ENCODE measurements at regions not wholly inside any gene's neighbourhood (a gene's known extent, or its start where the extent isn't known, plus 50 kb on each side); places are given as distances from the start of the nearest gene placed in this dataset.
"Not testable (repeated sequence)": the region's sequence is repeated elsewhere in the genome, so short reads cannot be mapped to it uniquely, and the experiment has no call there.

- Histone ChIP-seq H3K36me3 (no peaks in the 10 kb centered on the region), H3K9me3 (no peaks in the 10 kb centered on the region), H3K27ac (no peak overlapping the region), H3K4me1 (no peaks in the 10 kb centered on the region), H3K4me3 (no peak overlapping the region), H3K27me3 (no peaks in the 10 kb centered on the region)
- ATAC-seq (no peak), DNase-seq (no peak)
- no peak for TF ChIP-seq CTCF (IDR thresholded peaks at IDR 0.05)
- intact Hi-C loops (cut with DNase I) = no loop called here
Measured at GRCh38 chr4:189843413-189844009, 97.2 kb upstream of the FRG1 start.

GRCh38 chr4:189845145-189845846, 95.4 kb upstream of the FRG1 start:
- no peak for TF ChIP-seq CTCF (IDR thresholded peaks at IDR 0.05)
- Histone ChIP-seq H3K27ac (no peak overlapping the region), H3K36me3 (no peaks in the 10 kb centered on the region), H3K4me1 (no peaks in the 10 kb centered on the region), H3K27me3 (no peaks in the 10 kb centered on the region), H3K4me3 (no peak overlapping the region), H3K9me3 (no peaks in the 10 kb centered on the region)
- DNase-seq (no peak), ATAC-seq (no peak)
- intact Hi-C loops (cut with DNase I) = no loop called here

DNA sequence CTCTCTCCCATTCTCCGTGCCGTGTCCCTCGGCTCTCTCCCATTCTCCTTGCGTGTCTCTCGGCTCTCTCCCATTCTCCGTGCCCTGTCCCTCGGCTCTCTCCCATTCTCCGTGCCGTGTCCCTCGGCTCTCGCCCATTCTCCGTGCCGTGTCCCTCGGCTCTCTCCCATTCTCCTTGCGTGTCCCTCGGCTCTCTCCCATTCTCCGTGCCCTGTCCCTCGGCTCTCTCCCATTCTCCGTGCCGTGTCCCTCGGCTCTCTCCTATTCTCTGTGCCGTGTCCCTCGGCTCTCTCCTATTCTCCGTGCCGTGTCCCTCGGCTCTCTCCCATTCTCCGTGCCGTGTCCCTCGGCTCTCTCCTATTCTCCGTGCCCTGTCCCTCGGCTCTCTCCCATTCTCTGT, 94.6 kb upstream of the FRG1 start:
- DNase-seq; ATAC-seq; intact Hi-C loops (cut with DNase I); H3K4me1 ChIP-seq; H3K4me3 ChIP-seq; H3K27me3 ChIP-seq; H3K9me3 ChIP-seq; H3K36me3 ChIP-seq; H3K27ac ChIP-seq: not testable (repeated sequence)

- DNase-seq; H3K4me3 ChIP-seq; H3K36me3 ChIP-seq; ATAC-seq; H3K27ac ChIP-seq; H3K27me3 ChIP-seq; H3K4me1 ChIP-seq; H3K9me3 ChIP-seq; intact Hi-C loops (cut with DNase I): not testable (repeated sequence)
Measured at GRCh38 chr4:189846608-189847007, 94.1 kb upstream of the FRG1 start.

- H3K27me3 ChIP-seq; H3K36me3 ChIP-seq; H3K9me3 ChIP-seq; intact Hi-C loops (cut with DNase I); DNase-seq; ATAC-seq; H3K4me3 ChIP-seq; H3K27ac ChIP-seq; H3K4me1 ChIP-seq: not testable (repeated sequence)
Measured at GRCh38 chr4:189848672-189849071, 92.0 kb upstream of the FRG1 start.

DNA sequence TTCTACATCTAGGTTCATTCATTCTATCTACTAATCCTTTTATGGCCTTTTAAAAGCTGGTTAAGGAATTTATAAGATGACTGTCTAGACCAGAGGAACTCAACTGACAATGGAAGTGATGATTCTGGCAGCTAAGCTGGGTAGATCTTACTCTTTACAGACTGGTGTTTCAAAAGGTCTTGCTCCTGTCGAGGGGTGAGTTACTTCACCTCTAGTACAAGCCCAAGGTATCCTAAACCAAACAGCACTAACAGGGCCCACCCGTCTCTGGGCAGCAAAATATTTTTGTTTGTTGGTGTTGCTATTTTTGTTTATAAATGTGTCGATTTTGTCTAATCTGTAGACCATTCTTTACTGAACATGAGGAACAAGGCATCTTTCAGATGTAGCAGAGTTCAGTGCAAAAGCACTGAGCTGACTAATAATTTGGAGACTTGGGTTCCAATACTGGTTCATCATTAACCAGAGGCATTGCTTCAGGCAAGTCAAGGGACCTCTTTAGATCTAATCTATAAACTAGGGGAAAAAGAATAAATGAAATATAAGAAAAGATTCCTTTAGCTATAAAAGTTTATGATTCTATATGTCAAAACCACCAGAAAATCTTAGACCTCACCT, 90.3 kb upstream of the FRG1 start:
- no peaks in the 10 kb centered on the region for H3K9me3 ChIP-seq
- intact Hi-C loops (cut with DNase I) = no loop called here

More for the DNA sequence above, 90.3 kb upstream of the FRG1 start:
- ATAC-seq (no peak), DNase-seq (no peak)
- Histone ChIP-seq H3K4me3 (no peak overlapping the region), H3K36me3 (no peaks in the 10 kb centered on the region), H3K27ac (no peak overlapping the region), H3K4me1 (no peaks in the 10 kb centered on the region), H3K27me3 (no peaks in the 10 kb centered on the region)
- no peak for TF ChIP-seq CTCF (IDR thresholded peaks at IDR 0.05)
